GM12878 (cell line): ENCODE measurements at regions not wholly inside any gene's neighbourhood (a gene's known extent, or its start where the extent isn't known, plus 50 kb on each side); places are given as distances from the start of the nearest gene placed in this dataset.

ENCODE experiments used
- ATF7 ChIP-seq: fragments of 450-650 bp; IDR thresholded peaks from 2 replicates; pipeline ENCODE4 v1.6.1; 2016; ENCODE audit warnings: low read depth, mild to moderate bottlenecking
- BACH1 ChIP-seq: fragments of 450-650 bp; IDR thresholded peaks from 2 replicates; pipeline ENCODE4 v1.6.1; 2017; ENCODE audit warnings: mild to moderate bottlenecking, borderline replicate concordance
- BHLHE40 ChIP-seq, 2 experiments: fragments of 450-650 bp in 1 of 2; IDR thresholded peaks; 2 replicates each; pipeline ENCODE4 v1.6.1; 2011 to 2017; ENCODE audit warnings: low read depth in 2 of 2, borderline replicate concordance in 1 of 2, improper control_type of control experiment in 1 of 2, low read length in 1 of 2, mild to moderate bottlenecking in 1 of 2
- BMI1 ChIP-seq: fragments of 450-650 bp; IDR thresholded peaks from 2 replicates; pipeline ENCODE4 v1.6.1; 2016; ENCODE audit warnings: mild to moderate bottlenecking, moderate library complexity, borderline replicate concordance
- CBFB ChIP-seq: IDR thresholded peaks from 2 replicates; pipeline ENCODE4 v1.6.1; 2016; ENCODE audit warnings: antibody characterized with exemption, low read depth
- CHD1 ChIP-seq: IDR thresholded peaks from 2 replicates; pipeline ENCODE4 v1.6.1; 2012; ENCODE audit warnings: low read depth, low read length, improper control_type of control experiment
- EP300 ChIP-seq, 2 experiments: fragments of 150-350 bp in 1 of 2; IDR thresholded peaks; 2 replicates each; pipeline ENCODE4 v1.6.1; 2011 to 2012; ENCODE audit warnings: low read depth in 2 of 2, low read length in 2 of 2, borderline replicate concordance in 1 of 2, improper control_type of control experiment in 1 of 2, inconsistent platforms in 1 of 2; ENCODE audit not compliant: control insufficient read depth in 1 of 2
- MXI1 ChIP-seq: fragments of 150-350 bp; IDR thresholded peaks from 2 replicates; pipeline ENCODE4 v1.6.1; 2011; ENCODE audit warnings: low read depth, mild to moderate bottlenecking, inconsistent platforms, low read length, improper control_type of control experiment
- NR2C1 ChIP-seq: fragments of 450-650 bp; IDR thresholded peaks from 2 replicates; pipeline ENCODE4 v1.6.1; 2017; ENCODE audit warnings: antibody characterized with exemption, mild to moderate bottlenecking, moderate library complexity
- PAX5 ChIP-seq: IDR thresholded peaks from 2 replicates; pipeline ENCODE4 v1.6.1; 2011; ENCODE audit warnings: low read depth, low read length, borderline replicate concordance
- POU2F2 ChIP-seq: IDR thresholded peaks from 3 replicates; pipeline ENCODE4 v1.6.1; 2011; ENCODE audit warnings: low read depth, mild to moderate bottlenecking, low read length, borderline replicate concordance
- RBBP5 ChIP-seq: fragments of 200-600 bp; sonication (generic); conservative IDR thresholded peaks from 2 replicates; pipeline ENCODE4 v1.6.1; 2016
- RCOR1 ChIP-seq: conservative IDR thresholded peaks from 2 replicates; pipeline ENCODE4 v1.6.1; 2012; ENCODE audit warnings: low read depth, low read length, improper control_type of control experiment
- WRNIP1 ChIP-seq: IDR thresholded peaks from 2 replicates; pipeline ENCODE4 v1.6.1; 2011; ENCODE audit warnings: low read depth, low read length, improper control_type of control experiment, borderline replicate concordance
- ZNF384 ChIP-seq: IDR thresholded peaks from 2 replicates; pipeline ENCODE4 v1.6.1; 2012; ENCODE audit warnings: low read depth, mild to moderate bottlenecking, low read length, improper control_type of control experiment, borderline replicate concordance
- ZNF622 ChIP-seq: fragments of 450-650 bp; IDR thresholded peaks from 2 replicates; pipeline ENCODE4 v1.6.1; 2017; ENCODE audit warnings: mild to moderate bottlenecking, inconsistent platforms
- TF ChIP-seq, protein P1 (sequence below): fragments of 150-350 bp; IDR thresholded peaks from 2 replicates; pipeline ENCODE4 v1.6.1; 2014; ENCODE audit warnings: mild to moderate bottlenecking, low read depth, low read length
- TF ChIP-seq, protein P2 (sequence below): fragments of 450-650 bp; formaldehyde crosslinking; IDR thresholded peaks from 2 replicates; pipeline ENCODE4 v1.4.0; 2022; ENCODE audit warnings: mild to moderate bottlenecking, moderate library complexity
- TF ChIP-seq, protein P3 (sequence below): fragments of 450-650 bp; IDR thresholded peaks from 2 replicates; pipeline ENCODE4 v1.6.1; 2014; ENCODE audit warnings: mild to moderate bottlenecking
- TF ChIP-seq, protein P4 (sequence below): fragments of 450-650 bp; IDR thresholded peaks from 2 replicates; pipeline ENCODE4 v1.6.1; 2018; ENCODE audit warnings: borderline replicate concordance, mild to moderate bottlenecking; ENCODE audit not compliant: partially characterized antibody
- TF ChIP-seq, protein P5 (sequence below): IDR thresholded peaks from 2 replicates; pipeline ENCODE4 v1.6.1; 2012; ENCODE audit warnings: low read depth, low read length, improper control_type of control experiment

DNA sequence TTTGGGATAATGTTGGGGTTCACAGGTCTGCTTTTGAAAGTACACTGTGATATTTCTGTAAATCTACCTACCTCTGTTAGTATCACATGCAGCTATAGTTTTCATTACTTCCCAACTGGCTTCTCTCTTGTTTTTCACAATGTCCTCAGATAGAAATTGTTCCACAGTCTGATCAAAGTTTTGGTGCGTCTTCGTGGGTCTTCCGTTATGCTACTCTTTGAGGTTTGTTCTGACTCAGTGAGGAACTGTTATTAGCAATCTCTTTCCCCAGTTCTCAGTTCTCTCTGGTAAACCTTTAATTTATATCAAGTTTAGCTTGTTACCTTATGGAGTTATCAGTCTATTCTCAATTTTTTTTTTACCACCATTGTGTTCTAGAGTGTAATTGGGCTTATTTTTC, 2061.2 kb upstream of the CDH9 start (continued):
- TF ChIP-seq, protein P1, sequence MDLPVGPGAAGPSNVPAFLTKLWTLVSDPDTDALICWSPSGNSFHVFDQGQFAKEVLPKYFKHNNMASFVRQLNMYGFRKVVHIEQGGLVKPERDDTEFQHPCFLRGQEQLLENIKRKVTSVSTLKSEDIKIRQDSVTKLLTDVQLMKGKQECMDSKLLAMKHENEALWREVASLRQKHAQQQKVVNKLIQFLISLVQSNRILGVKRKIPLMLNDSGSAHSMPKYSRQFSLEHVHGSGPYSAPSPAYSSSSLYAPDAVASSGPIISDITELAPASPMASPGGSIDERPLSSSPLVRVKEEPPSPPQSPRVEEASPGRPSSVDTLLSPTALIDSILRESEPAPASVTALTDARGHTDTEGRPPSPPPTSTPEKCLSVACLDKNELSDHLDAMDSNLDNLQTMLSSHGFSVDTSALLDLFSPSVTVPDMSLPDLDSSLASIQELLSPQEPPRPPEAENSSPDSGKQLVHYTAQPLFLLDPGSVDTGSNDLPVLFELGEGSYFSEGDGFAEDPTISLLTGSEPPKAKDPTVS = no peak
- TF ChIP-seq ZNF622 (no peak), NR2C1 (no peak), CHD1 (no peak), ZNF384 (no peak), BHLHE40 (IDR thresholded peaks at IDR 0.05; ENCODE audit: borderline replicate concordance in 1 of 2, low read depth in 2 of 2, low read length in 1 of 2) (no peak), RBBP5 (no peak), WRNIP1 (no peak), POU2F2 (no peak), CBFB (no peak), BMI1 (peak; percentile 48; the same call in 1 of the 2 replicates), MXI1 (no peak), BACH1 (no peak), RCOR1 (no peak), EP300 (IDR thresholded peaks at IDR 0.05; ENCODE audit: borderline replicate concordance in 1 of 2, control insufficient read depth in 1 of 2, low read depth in 2 of 2, low read length in 2 of 2) (peak in 1 of 2 experiments; percentile 17; a peak in 1 of 4 replicates), PAX5 (no peak), ATF7 (0 out of 2 replicates have a peak, but pooled peaks have one; percentile 13)
- TF ChIP-seq, protein P2, sequence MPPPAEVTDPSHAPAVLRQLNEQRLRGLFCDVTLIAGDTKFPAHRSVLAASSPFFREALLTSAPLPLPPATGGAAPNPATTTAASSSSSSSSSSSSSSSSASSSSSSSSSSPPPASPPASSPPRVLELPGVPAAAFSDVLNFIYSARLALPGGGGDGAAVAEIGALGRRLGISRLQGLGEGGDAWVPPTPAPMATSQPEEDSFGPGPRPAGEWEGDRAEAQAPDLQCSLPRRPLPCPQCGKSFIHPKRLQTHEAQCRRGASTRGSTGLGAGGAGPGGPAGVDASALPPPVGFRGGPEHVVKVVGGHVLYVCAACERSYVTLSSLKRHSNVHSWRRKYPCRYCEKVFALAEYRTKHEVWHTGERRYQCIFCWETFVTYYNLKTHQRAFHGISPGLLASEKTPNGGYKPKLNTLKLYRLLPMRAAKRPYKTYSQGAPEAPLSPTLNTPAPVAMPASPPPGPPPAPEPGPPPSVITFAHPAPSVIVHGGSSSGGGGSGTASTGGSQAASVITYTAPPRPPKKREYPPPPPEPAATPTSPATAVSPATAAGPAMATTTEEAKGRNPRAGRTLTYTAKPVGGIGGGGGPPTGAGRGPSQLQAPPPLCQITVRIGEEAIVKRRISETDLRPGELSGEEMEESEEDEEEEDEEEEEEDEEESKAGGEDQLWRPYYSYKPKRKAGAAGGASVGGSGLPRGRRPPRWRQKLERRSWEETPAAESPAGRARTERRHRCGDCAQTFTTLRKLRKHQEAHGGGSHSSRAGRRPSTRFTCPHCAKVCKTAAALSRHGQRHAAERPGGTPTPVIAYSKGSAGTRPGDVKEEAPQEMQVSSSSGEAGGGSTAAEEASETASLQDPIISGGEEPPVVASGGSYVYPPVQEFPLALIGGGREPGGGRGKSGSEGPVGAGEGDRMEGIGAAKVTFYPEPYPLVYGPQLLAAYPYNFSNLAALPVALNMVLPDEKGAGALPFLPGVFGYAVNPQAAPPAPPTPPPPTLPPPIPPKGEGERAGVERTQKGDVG (CRISPR knock-in tag) = no peak
- TF ChIP-seq, protein P3, sequence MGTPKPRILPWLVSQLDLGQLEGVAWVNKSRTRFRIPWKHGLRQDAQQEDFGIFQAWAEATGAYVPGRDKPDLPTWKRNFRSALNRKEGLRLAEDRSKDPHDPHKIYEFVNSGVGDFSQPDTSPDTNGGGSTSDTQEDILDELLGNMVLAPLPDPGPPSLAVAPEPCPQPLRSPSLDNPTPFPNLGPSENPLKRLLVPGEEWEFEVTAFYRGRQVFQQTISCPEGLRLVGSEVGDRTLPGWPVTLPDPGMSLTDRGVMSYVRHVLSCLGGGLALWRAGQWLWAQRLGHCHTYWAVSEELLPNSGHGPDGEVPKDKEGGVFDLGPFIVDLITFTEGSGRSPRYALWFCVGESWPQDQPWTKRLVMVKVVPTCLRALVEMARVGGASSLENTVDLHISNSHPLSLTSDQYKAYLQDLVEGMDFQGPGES = no peak
- TF ChIP-seq, protein P4, sequence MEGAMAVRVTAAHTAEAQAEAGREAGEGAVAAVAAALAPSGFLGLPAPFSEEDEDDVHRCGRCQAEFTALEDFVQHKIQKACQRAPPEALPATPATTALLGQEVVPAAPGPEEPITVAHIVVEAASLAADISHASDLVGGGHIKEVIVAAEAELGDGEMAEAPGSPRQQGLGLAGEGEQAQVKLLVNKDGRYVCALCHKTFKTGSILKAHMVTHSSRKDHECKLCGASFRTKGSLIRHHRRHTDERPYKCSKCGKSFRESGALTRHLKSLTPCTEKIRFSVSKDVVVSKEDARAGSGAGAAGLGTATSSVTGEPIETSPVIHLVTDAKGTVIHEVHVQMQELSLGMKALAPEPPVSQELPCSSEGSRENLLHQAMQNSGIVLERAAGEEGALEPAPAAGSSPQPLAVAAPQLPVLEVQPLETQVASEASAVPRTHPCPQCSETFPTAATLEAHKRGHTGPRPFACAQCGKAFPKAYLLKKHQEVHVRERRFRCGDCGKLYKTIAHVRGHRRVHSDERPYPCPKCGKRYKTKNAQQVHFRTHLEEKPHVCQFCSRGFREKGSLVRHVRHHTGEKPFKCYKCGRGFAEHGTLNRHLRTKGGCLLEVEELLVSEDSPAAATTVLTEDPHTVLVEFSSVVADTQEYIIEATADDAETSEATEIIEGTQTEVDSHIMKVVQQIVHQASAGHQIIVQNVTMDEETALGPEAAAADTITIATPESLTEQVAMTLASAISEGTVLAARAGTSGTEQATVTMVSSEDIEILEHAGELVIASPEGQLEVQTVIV = no peak
- TF ChIP-seq, protein P5, sequence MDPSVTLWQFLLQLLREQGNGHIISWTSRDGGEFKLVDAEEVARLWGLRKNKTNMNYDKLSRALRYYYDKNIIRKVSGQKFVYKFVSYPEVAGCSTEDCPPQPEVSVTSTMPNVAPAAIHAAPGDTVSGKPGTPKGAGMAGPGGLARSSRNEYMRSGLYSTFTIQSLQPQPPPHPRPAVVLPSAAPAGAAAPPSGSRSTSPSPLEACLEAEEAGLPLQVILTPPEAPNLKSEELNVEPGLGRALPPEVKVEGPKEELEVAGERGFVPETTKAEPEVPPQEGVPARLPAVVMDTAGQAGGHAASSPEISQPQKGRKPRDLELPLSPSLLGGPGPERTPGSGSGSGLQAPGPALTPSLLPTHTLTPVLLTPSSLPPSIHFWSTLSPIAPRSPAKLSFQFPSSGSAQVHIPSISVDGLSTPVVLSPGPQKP = no peak
